PC-9 (cell line): ENCODE measurements at regions not wholly inside any gene's neighbourhood (a gene's known extent, or its start where the extent isn't known, plus 50 kb on each side); places are given as distances from the start of the nearest gene placed in this dataset.

ENCODE experiments used
- CTCF ChIP-seq: fragments of 200-600 bp; sonication (generic); conservative IDR thresholded peaks from 2 replicates; pipeline ENCODE4 v1.6.1; 2017; ENCODE audit warnings: mixed run types, antibody characterized with exemption, mild to moderate bottlenecking, moderate library complexity
- EZH2 ChIP-seq: fragments of 200-600 bp; sonication (generic); IDR thresholded peaks from 2 replicates; pipeline ENCODE4 v1.8.0; 2017; ENCODE audit warnings: antibody characterized with exemption, low read depth

- TF ChIP-seq EZH2 (no peak), CTCF (no peak)
Observed at GRCh38 chr9:740221-740620, 101.3 kb upstream of the DMRT1 start.
